ENCODE measurements at regions not wholly inside any gene's neighbourhood (a gene's known extent, or its start where the extent isn't known, plus 50 kb on each side); places are given as distances from the start of the nearest gene placed in this dataset.

DNA sequence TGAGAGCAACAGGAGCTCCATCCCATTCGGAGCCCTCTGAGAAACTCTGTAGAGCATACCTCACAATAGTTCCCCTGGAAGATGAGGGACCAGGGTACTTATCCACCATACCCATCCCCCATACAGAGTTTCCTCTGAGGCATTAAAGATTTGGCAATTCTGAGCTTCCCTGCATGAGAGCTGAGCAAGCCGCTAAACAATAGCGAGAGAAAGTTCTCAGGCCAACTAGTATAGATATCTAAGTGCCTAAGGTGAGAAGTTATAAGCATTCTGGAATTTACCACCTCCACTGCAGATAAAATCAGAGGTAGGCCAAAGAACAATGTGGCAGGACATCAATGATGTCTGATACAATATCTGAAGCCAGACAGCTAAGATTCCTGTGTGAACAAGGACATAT, 129.1 kb upstream of the MBNL1 start:
- BruUV-seq (replicated peaks), result no TSS peak
- H3K4me3 Mint-ChIP-seq (ENCODE audit: low read depth, unreplicated experiment), result no peak overlapping the region
- intact Hi-C loops (cut with micrococcal nuclease; ENCODE audit: unreplicated experiment), result no loop called here
- no peaks in the 10 kb centered on the region for H3K27me3 Mint-ChIP-seq (ENCODE audit: unreplicated experiment)
- no peak overlapping the region for H3K27ac Mint-ChIP-seq (ENCODE audit: unreplicated experiment)
- CTCF ChIA-PET, result interaction anchor here (0.5 kb wide), 1 partner anchor 25 kb away, joined by 3 read pairs; no protein-coding TSS in a partner anchor
- no peaks in the 10 kb centered on the region for H3K4me1 Mint-ChIP-seq (ENCODE audit: low read depth, unreplicated experiment)
- H3K9me3 Mint-ChIP-seq (ENCODE audit: low read depth, unreplicated experiment), result no peaks in the 10 kb centered on the region
- H3K36me3 Mint-ChIP-seq (ENCODE audit: insufficient read depth, unreplicated experiment), result no peaks in the 10 kb centered on the region
- no peak for DNase-seq
- TF ChIP-seq, protein P1, sequence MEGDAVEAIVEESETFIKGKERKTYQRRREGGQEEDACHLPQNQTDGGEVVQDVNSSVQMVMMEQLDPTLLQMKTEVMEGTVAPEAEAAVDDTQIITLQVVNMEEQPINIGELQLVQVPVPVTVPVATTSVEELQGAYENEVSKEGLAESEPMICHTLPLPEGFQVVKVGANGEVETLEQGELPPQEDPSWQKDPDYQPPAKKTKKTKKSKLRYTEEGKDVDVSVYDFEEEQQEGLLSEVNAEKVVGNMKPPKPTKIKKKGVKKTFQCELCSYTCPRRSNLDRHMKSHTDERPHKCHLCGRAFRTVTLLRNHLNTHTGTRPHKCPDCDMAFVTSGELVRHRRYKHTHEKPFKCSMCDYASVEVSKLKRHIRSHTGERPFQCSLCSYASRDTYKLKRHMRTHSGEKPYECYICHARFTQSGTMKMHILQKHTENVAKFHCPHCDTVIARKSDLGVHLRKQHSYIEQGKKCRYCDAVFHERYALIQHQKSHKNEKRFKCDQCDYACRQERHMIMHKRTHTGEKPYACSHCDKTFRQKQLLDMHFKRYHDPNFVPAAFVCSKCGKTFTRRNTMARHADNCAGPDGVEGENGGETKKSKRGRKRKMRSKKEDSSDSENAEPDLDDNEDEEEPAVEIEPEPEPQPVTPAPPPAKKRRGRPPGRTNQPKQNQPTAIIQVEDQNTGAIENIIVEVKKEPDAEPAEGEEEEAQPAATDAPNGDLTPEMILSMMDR (IDR thresholded peaks at IDR 0.05; ENCODE audit: unreplicated experiment), result no peak

DNA sequence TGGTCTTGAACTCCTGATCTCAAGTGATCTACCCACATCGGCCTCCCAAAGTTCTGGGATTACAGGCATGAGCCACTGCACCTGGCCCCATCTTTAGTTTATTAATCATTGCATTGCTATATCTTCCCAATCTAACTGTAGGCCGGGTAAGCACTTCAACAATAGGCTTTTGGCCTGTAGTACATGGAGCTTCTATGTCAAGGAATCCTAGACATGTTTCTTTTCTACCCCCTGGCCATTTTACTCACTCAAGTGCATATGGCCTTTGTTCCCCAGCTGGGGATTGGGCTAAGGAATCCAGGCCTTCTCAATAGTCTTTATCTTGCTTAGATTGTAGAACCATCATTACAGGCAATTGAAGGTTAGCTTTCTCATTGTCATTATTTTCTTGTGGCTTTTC, 122.3 kb upstream of the MBNL1 start:
- Mint-ChIP-seq H3K36me3 (ENCODE audit: insufficient read depth, unreplicated experiment) (no peaks in the 10 kb centered on the region), H3K4me3 (ENCODE audit: low read depth, unreplicated experiment) (no peak overlapping the region), H3K27ac (ENCODE audit: unreplicated experiment) (no peak overlapping the region), H3K4me1 (ENCODE audit: low read depth, unreplicated experiment) (peaks cover 4% of the 10 kb centered on the region), H3K27me3 (ENCODE audit: unreplicated experiment) (no peaks in the 10 kb centered on the region), H3K9me3 (ENCODE audit: low read depth, unreplicated experiment) (peaks cover 3% of the 10 kb centered on the region)
- no TSS peak for BruUV-seq (replicated peaks)
- no peak for DNase-seq
- intact Hi-C loops (cut with micrococcal nuclease; ENCODE audit: unreplicated experiment), result no loop called here
- TF ChIP-seq, protein P1 (IDR thresholded peaks at IDR 0.05; ENCODE audit: unreplicated experiment), result no peak
- CTCF ChIA-PET, result no interaction called here

DNA sequence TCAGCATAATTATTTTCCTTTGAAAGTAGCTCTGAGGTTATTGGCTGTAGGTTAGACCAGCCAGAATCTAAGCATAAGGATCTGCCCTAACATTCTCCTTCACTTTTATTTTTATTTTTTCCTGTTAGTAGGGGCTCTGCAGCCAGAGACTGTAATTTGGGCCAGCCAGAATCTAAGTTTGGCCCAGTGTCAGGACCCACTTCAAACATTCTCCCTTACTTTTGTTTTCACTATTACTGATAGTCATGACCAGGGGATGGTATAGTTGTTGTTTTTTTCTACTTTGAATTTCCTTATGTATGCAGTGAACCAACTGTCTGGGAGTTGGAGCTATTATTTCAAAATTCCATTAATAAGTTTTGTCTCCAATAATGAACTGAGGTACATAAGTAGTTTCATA, 121.0 kb upstream of the MBNL1 start:
- no peak overlapping the region for H3K27ac Mint-ChIP-seq (ENCODE audit: unreplicated experiment)
- peaks cover 3% of the 10 kb centered on the region for H3K9me3 Mint-ChIP-seq (ENCODE audit: low read depth, unreplicated experiment)
- H3K36me3 Mint-ChIP-seq (ENCODE audit: insufficient read depth, unreplicated experiment), result no peaks in the 10 kb centered on the region
- DNase-seq, result no peak
- peaks cover 9% of the 10 kb centered on the region for H3K4me1 Mint-ChIP-seq (ENCODE audit: low read depth, unreplicated experiment)
- no peaks in the 10 kb centered on the region for H3K27me3 Mint-ChIP-seq (ENCODE audit: unreplicated experiment)
- TF ChIP-seq, protein P1 (IDR thresholded peaks at IDR 0.05; ENCODE audit: unreplicated experiment), result no peak
- intact Hi-C loops (cut with micrococcal nuclease; ENCODE audit: unreplicated experiment), result no loop called here
- no TSS peak for BruUV-seq (replicated peaks)
- no peak overlapping the region for H3K4me3 Mint-ChIP-seq (ENCODE audit: low read depth, unreplicated experiment)
- CTCF ChIA-PET, result no interaction called here

DNA sequence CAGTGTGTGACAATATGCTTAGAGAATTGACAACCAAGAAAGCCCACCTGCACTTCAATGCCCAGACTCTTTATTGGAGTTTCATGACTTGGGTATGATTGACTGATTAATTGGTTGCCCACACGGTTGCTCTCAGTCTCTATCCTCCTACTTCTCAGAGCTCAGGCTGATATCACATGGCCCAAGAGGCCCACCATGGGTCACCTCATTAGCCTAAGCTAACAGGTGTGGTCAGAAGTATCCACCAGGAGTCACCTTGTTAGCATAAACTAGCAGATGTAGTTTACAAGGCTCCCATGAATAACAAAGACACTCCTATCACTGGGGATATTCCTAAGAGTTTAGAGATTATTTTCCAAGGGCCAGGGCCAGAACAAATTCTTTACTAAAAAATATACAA, 120.2 kb upstream of the MBNL1 start:
- intact Hi-C loops (cut with micrococcal nuclease; ENCODE audit: unreplicated experiment), result no loop called here
- TF ChIP-seq, protein P1 (IDR thresholded peaks at IDR 0.05; ENCODE audit: unreplicated experiment), result no peak
- peaks cover 9% of the 10 kb centered on the region for H3K4me1 Mint-ChIP-seq (ENCODE audit: low read depth, unreplicated experiment)
- H3K27ac Mint-ChIP-seq (ENCODE audit: unreplicated experiment), result no peak overlapping the region
- H3K27me3 Mint-ChIP-seq (ENCODE audit: unreplicated experiment), result no peaks in the 10 kb centered on the region
- CTCF ChIA-PET, result no interaction called here
- BruUV-seq (replicated peaks), result no TSS peak
- peaks cover 3% of the 10 kb centered on the region for H3K9me3 Mint-ChIP-seq (ENCODE audit: low read depth, unreplicated experiment)
- no peaks in the 10 kb centered on the region for H3K36me3 Mint-ChIP-seq (ENCODE audit: insufficient read depth, unreplicated experiment)
- no peak overlapping the region for H3K4me3 Mint-ChIP-seq (ENCODE audit: low read depth, unreplicated experiment)
- no peak for DNase-seq
